ENCODE measurements at regions not wholly inside any gene's neighbourhood (a gene's known extent, or its start where the extent isn't known, plus 50 kb on each side); places are given as distances from the start of the nearest gene placed in this dataset.
"Not testable (repeated sequence)": the region's sequence is repeated elsewhere in the genome, so short reads cannot be mapped to it uniquely, and the experiment has no call there.

GRCh38 chr10:109173937-109174336, 749.4 kb downstream of the XPNPEP1 start:
- DNase-seq = no peak

- DNase-seq = peak; percentile 19
Measured at GRCh38 chr10:109173121-109173520, 750.2 kb downstream of the XPNPEP1 start.

GRCh38 chr10:109166935-109167334, 756.4 kb downstream of the XPNPEP1 start:
- DNase-seq = no peak

GRCh38 chr10:109159351-109159750, 764.0 kb downstream of the XPNPEP1 start:
- no peak for DNase-seq

- no peak for DNase-seq
Measured at GRCh38 chr10:109156396-109156795, 766.9 kb downstream of the XPNPEP1 start.

- no peak for DNase-seq
Measured at GRCh38 chr10:109149666-109150350, 773.5 kb downstream of the XPNPEP1 start.

GRCh38 chr10:109127363-109127762, 795.9 kb downstream of the XPNPEP1 start:
- no peak for DNase-seq

- DNase-seq = no peak
Measured at GRCh38 chr10:109126541-109126940, 796.8 kb downstream of the XPNPEP1 start.

GRCh38 chr10:109126016-109126415, 797.3 kb downstream of the XPNPEP1 start:
- no peak for DNase-seq

GRCh38 chr10:109115179-109115578, 808.1 kb downstream of the XPNPEP1 start:
- DNase-seq = no peak

GRCh38 chr10:109114579-109114978, 808.7 kb downstream of the XPNPEP1 start:
- DNase-seq = no peak

GRCh38 chr10:109106604-109107003, 816.7 kb downstream of the XPNPEP1 start:
- no peak for DNase-seq

- DNase-seq = no peak
Measured at GRCh38 chr10:109105725-109106124, 817.6 kb downstream of the XPNPEP1 start.

- DNase-seq = no peak
Measured at GRCh38 chr10:109104806-109105205, 818.5 kb downstream of the XPNPEP1 start.

GRCh38 chr10:109103278-109103677, 820.0 kb downstream of the XPNPEP1 start:
- no peak for DNase-seq

- no peak for DNase-seq
Measured at GRCh38 chr10:109089779-109090178, 833.5 kb downstream of the XPNPEP1 start.

GRCh38 chr10:109071539-109071938, 851.8 kb downstream of the XPNPEP1 start:
- no peak for DNase-seq

- no peak for DNase-seq
Measured at GRCh38 chr10:109070492-109070891, 852.8 kb downstream of the XPNPEP1 start.

- DNase-seq = no peak
Measured at GRCh38 chr10:109067031-109067430, 856.3 kb downstream of the XPNPEP1 start.

GRCh38 chr10:109065821-109066220, 857.5 kb downstream of the XPNPEP1 start:
- no peak for DNase-seq

- no peak for DNase-seq
Measured at GRCh38 chr10:109062371-109062770, 860.9 kb downstream of the XPNPEP1 start.

- no peak for DNase-seq
Measured at GRCh38 chr10:109055243-109055642, 868.1 kb downstream of the XPNPEP1 start.

- no peak for DNase-seq
Measured at GRCh38 chr10:109047856-109048255, 875.5 kb downstream of the XPNPEP1 start.

GRCh38 chr10:109046427-109046826, 876.9 kb downstream of the XPNPEP1 start:
- not testable (repeated sequence) for DNase-seq

GRCh38 chr10:109040622-109041021, 882.7 kb downstream of the XPNPEP1 start:
- no peak for DNase-seq

Measured in femur (tissue), 1 donor.